Uterus (tissue), 2 donors: ENCODE measurements at regions not wholly inside any gene's neighbourhood (a gene's known extent, or its start where the extent isn't known, plus 50 kb on each side); places are given as distances from the start of the nearest gene placed in this dataset.

Experiments used
- POLR2A ChIP-seq, 2 donors: fragments of 450-650 bp; IDR thresholded peaks; one replicate each; pipeline ENCODE4 v1.6.1; 2016; ENCODE audit warnings: antibody characterized with exemption in 2 of 2, mild to moderate bottlenecking in 1 of 2, moderate library complexity in 1 of 2
- TF ChIP-seq, protein P1 (sequence below), 4 experiments: fragments of 200-600 bp in 2 of 4; fragments of 450-650 bp in 2 of 4; sonication (generic) in 2 of 4; IDR thresholded peaks; one replicate each; pipeline ENCODE4 v1.5.1; 2016 to 2019; ENCODE audit warnings: antibody characterized with exemption in 4 of 4, mild to moderate bottlenecking in 2 of 4, moderate library complexity in 1 of 4

- TF ChIP-seq, protein P1, sequence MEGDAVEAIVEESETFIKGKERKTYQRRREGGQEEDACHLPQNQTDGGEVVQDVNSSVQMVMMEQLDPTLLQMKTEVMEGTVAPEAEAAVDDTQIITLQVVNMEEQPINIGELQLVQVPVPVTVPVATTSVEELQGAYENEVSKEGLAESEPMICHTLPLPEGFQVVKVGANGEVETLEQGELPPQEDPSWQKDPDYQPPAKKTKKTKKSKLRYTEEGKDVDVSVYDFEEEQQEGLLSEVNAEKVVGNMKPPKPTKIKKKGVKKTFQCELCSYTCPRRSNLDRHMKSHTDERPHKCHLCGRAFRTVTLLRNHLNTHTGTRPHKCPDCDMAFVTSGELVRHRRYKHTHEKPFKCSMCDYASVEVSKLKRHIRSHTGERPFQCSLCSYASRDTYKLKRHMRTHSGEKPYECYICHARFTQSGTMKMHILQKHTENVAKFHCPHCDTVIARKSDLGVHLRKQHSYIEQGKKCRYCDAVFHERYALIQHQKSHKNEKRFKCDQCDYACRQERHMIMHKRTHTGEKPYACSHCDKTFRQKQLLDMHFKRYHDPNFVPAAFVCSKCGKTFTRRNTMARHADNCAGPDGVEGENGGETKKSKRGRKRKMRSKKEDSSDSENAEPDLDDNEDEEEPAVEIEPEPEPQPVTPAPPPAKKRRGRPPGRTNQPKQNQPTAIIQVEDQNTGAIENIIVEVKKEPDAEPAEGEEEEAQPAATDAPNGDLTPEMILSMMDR (IDR thresholded peaks at IDR 0.05): no peak
- TF ChIP-seq POLR2A (IDR thresholded peaks at IDR 0.05): no peak
Observed at GRCh38 chr2:57880446-57880845, 166.2 kb upstream of the VRK2 start.
